GM21717 (cell line): ENCODE measurements at regions not wholly inside any gene's neighbourhood (a gene's known extent, or its start where the extent isn't known, plus 50 kb on each side); places are given as distances from the start of the nearest gene placed in this dataset.

Experiments
- ATAC-seq: cut with Tn5 transposase; IDR thresholded peaks from one replicate; pipeline ENCODE4 v1.9.1; 2021; ENCODE audit warnings: mild to moderate bottlenecking, moderate library complexity; ENCODE audit not compliant: unreplicated experiment

- ATAC-seq: no peak
Measured at GRCh38 chr3:159635047-159635641, 353.5 kb upstream of the IL12A start.

DNA sequence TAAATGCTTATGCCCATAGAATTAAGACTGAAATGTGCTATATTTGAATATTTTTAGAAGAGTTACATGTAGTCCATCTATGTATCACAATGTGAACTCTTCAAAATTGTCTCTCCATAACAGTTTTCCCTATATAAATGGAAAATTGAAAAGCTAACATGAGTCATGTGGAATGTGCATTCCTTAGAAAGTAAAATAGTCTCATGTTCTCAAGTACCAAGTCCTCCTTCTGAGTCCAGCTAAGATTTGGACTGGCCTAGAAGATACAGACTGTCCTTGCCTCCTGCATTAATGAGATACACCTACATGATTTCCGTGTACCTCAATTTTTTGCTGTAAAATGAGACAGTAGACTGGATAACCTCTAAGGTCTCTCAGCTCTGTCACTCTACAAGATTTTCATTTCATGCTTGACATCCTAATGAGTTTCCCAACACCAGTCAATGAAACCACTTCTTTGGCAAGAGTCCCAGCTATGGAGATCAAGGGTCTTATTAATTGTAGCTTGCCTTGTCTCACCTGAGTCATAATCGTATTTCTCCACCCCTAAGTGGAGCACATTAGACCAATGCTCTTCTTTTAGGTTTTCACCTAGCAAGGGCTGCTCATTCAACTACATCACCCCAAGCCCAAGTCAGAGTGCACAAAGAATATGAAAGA, 350.6 kb upstream of the IL12A start:
- no peak for ATAC-seq

DNA sequence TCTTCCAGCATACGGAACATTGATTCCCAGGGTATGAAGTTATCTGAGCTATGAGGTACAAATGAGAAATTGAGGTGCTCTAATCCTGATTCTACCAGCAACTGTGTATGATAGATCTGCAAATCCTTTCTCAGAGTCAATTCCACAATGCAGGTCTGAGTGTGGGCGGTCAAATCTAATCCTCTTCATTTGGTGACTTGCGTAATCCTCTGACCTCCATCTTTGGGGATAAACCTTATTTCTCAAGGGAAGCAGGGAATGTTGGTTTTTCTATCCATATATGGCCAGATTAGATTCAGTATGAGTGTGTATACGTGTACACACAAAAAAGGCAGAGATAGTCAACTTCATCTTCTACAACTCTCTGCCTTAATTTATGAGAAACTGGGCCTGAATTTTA, 348.4 kb upstream of the IL12A start:
- no peak for ATAC-seq

DNA sequence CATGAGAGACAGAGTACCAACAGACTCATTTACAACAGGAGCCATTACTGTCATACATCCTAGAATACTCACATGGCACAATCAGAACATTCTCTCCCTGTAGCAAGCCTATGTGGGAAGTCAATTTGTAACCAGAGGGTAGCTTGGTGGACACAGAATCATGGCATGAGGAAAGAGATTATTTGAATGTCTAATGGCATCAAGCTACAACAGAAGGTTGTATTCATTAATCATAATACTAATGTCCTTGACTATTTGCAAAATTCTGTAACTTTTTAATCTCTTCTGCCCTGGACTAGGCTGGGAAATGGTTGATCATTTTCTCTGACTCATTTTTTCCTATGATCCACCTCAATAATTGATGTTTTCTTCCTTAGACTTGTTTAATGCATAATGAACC, 345.2 kb upstream of the IL12A start:
- ATAC-seq: no peak

DNA sequence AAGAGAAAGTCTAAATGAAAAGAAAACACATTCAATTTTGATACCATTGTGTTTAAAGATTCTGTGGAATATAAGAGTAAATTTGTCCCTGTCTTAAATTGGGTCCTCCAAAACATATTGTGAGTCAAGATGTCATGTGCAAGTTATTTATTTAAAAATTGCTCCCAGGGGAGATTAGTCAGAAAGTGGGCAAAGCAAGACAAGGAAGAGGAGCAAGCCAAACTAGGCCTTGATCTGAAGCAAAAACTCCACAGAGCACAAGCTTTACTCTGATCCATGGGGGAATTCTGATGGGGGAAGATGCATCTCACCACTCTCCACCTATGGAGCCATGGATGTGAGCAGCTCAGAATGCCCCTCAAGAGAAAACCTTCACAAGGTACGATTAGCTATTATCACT, 342.8 kb upstream of the IL12A start:
- ATAC-seq: no peak

GRCh38 chr3:159649951-159650350, 338.7 kb upstream of the IL12A start:
- no peak for ATAC-seq

GRCh38 chr3:159650726-159651125, 337.9 kb upstream of the IL12A start:
- ATAC-seq: no peak

DNA sequence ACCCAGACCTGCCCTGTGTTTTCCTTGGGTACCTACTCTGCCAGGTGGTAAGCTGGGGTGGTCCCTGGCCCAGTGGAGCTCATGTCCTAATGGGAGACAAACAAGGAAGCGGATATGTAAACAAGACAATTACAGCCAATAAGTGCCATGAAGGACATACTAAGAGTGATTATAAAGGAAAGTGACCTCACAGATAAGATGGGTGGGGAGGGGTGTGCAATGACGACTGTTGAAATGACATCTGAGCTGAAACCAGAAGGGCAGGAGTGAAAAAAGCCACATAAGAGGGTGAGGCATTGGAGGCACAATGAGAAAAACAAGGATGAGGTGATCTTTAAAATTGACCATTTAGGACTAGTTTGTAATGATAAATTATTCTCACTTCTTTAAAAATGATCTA, 336.2 kb upstream of the IL12A start:
- no peak for ATAC-seq

DNA sequence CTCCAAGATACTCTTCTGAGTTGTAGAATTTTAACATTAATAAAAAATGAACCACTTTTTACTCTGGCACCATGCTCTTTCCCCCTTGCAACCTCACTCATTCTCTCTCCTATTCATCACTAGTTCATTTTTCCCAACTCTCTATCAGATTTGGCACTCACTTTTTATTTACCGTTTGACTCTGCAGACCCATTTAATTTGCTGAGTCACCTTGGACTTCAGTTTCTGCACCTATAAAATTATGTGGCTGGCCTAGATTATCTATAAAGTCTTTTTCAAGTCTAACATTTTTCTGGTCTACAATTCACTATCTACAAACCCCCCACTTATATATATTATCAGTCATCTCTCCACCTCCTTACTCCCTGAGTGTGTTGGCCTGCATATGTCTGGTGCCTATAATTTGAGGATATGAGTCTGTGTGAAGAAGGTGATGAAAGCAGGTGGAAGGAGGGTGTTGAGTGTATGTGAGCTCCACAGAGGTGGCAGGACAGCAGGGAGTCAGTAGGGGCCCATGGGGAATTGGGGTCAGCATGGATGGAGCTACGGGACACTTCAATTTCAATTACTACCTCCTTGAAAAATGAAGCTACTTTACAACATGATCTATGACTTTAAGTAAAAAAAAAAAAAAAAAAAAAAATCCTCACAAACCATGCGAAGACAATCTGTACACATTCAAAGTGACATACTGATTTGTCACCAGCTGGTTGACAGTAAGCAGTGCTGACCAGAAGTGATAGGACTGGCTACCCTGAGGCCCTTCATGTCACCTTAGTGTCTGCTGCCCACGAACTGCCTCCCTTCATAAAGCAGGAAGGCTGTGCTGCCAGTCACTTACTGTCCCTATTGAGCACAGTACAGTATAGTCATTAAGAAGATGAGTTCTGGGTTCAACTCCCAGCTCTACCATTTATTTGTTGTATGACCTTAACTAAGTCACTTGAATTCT, 334.2 kb upstream of the IL12A start:
- no peak for ATAC-seq

- ATAC-seq: no peak
Measured at GRCh38 chr3:159655202-159655601, 333.4 kb upstream of the IL12A start.

- ATAC-seq: no peak
Measured at GRCh38 chr3:159657176-159657575, 331.5 kb upstream of the IL12A start.

DNA sequence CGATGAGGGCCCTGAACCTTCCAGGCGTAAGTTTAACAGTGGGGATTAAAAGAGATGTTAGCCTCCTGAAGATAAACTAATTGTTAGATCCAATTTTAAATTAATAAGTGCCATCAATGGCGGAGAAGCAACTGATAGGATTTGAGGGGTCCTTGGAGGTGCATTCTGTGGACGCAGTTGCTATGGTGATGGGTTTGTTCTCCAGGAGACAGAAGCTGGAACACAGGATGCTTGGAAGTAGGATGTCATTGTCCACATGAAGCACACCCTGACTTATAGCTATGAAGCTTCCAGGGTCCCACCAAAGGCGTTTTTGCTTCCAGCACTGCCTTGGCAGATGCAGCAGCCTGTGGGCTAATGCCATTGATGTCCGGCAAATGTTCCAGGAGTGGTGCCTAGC, 331.0 kb upstream of the IL12A start:
- ATAC-seq: no peak

- no peak for ATAC-seq
Measured at GRCh38 chr3:159660326-159660725, 328.3 kb upstream of the IL12A start.

DNA sequence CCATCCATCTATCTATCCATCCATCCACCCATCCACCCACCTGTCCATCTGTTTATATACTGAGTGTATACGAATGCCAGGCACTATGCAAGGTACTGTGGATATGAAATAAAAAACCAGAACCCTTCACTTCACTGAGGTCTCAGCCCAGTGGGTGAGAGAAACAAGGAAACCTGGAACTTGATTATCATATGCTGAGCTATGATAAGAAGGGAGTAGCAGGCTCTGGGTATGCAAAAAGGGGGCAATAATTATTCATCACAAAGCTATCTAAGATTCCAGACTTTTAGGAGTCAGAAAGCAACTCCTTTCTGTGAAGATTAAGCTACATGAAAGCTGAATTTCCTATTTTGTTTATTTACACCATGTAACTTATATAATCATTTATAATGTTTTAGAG, 327.7 kb upstream of the IL12A start:
- ATAC-seq: no peak

- no peak for ATAC-seq
Measured at GRCh38 chr3:159662549-159662948, 326.1 kb upstream of the IL12A start.

DNA sequence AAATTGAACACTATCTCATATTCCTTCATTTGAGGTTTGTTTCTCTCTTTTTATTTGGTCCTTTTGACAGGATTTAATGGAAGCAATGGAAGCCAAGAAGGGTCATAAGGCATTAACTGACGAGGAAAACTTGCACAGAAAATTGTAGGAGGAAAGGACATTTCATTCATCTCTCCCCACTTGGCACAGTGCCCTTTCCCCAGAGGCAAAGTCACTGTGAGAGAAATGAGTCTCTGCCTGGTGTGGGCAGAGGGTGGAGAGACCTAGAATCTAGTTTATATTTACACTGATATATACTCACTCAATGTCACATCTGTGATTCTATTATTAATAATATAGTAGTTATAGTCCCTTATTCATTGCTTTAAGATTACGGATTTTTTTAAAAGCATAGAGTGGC, 324.6 kb upstream of the IL12A start:
- no peak for ATAC-seq

DNA sequence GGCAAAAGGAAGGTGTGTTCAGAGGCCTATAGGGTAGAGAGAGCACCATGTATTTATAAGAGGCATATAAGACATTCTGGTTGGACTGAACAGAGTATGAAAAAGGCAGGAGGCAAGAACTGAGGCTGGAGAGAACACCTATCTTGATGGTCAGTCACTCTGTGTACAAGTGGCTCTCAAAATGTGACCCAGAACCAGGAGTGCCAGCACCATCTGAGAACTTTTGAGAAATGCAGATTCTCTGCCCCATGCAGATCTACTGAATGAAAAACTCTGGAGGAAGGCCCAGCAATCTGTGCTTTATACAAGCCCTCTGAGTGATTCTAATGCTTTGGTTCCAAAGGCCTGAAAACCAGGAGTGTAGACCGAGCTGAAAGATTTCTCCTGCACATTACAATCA, 324.0 kb upstream of the IL12A start:
- ATAC-seq: no peak

GRCh38 chr3:159667261-159667660, 321.4 kb upstream of the IL12A start:
- ATAC-seq: no peak

DNA sequence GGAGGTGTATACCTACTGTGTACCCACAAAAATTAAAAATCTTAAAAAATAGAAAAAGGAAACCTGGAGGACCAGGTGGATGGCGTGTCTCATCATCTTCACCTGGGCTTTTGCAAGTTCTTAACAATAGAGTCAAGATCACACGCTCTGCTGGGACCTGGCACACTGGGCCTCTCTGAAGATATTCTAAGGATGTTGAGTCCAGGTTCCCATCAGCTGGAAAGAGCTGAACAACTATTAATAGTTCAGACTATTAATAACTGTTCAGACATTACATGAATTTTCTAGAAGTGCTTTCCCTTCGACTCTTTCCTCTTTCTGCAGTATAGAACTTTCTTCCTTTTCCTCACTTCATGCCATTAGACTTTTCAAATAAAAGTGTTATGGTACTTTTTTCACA, 320.2 kb upstream of the IL12A start:
- ATAC-seq: no peak

- no peak for ATAC-seq
Measured at GRCh38 chr3:159668990-159669476, 319.6 kb upstream of the IL12A start.

DNA sequence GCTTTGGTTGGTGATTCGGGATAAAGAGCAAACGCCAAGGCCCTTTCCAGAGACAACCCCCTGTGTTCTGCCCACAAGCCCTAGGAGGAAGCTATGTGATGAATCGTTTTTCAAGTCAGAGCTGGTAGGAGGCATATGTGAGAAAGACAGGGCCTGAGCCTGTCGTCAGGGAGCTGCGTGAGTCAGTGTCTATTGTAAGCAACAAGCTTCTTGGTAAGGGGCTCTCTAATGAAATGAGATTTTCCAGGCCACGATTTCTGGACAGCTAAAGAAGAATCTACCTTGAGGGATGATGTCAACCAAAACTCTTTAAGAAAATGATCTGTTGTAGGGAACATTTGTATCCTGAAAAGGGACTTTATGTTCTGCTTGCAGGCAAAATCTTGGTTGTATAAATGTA, 318.9 kb upstream of the IL12A start:
- ATAC-seq: no peak
